H1 (cell line): ENCODE measurements at regions not wholly inside any gene's neighbourhood (a gene's known extent, or its start where the extent isn't known, plus 50 kb on each side); places are given as distances from the start of the nearest gene placed in this dataset.

ENCODE experiments used
- BACH1 ChIP-seq: IDR thresholded peaks from 2 replicates; pipeline ENCODE4 v1.6.1; 2012; ENCODE audit warnings: low read length, improper control_type of control experiment
- BRCA1 ChIP-seq: IDR thresholded peaks from 2 replicates; pipeline ENCODE4 v1.6.1; 2012; ENCODE audit warnings: low read depth, low read length, improper control_type of control experiment
- CHD2 ChIP-seq: IDR thresholded peaks from 2 replicates; pipeline ENCODE4 v1.6.1; 2012; ENCODE audit warnings: low read length, improper control_type of control experiment
- CTCF ChIP-seq, 3 experiments: IDR thresholded peaks; 1 replicate in 2 of 3; 2 replicates in 1 of 3; pipeline versions ENCODE4 v1.5.1 to v1.6.1; 2011; ENCODE audit warnings: low read length in 3 of 3, mild to moderate bottlenecking in 3 of 3, inconsistent platforms in 2 of 3, low read depth in 1 of 3, moderate library complexity in 1 of 3; ENCODE audit not compliant: insufficient read depth in 1 of 3; ENCODE audit errors: control extremely low read depth in 1 of 3
- E2F6 ChIP-seq: IDR thresholded peaks from 2 replicates; pipeline ENCODE4 v1.6.1; 2012; ENCODE audit warnings: inconsistent platforms
- EGR1 ChIP-seq: IDR thresholded peaks from 2 replicates; pipeline ENCODE4 v1.6.1; 2011; ENCODE audit warnings: low read depth, low read length, borderline replicate concordance
- EZH2 ChIP-seq: fragments of 200-600 bp; sonication (generic); IDR thresholded peaks from 2 replicates; pipeline ENCODE4 v1.7.1; 2012; ENCODE audit warnings: low read depth, mild to moderate bottlenecking, moderate library complexity, low read length, inconsistent platforms; ENCODE audit not compliant: severe bottlenecking
- GTF2F1 ChIP-seq: IDR thresholded peaks from 2 replicates; pipeline ENCODE4 v1.6.1; 2012; ENCODE audit warnings: low read depth, low read length, improper control_type of control experiment, borderline replicate concordance
- KDM4A ChIP-seq: IDR thresholded peaks from one replicate; pipeline ENCODE4 v1.7.1; 2012; ENCODE audit warnings: low read depth, mild to moderate bottlenecking, moderate library complexity, low read length, inconsistent platforms; ENCODE audit not compliant: severe bottlenecking
- PHF8 ChIP-seq: fragments of 200-600 bp; sonication (generic); conservative IDR thresholded peaks from 2 replicates; pipeline ENCODE4 v1.7.1; 2012; ENCODE audit warnings: low read depth, mild to moderate bottlenecking, inconsistent platforms, low read length, moderate library complexity
- POLR2A ChIP-seq, 2 experiments: IDR thresholded peaks; 1 replicate in 1 of 2; 2 replicates in 1 of 2; pipeline ENCODE4 v1.6.1; 2011; ENCODE audit warnings: low read depth in 2 of 2, low read length in 2 of 2, mild to moderate bottlenecking in 2 of 2; ENCODE audit errors: control extremely low read depth in 1 of 2
- RAD21 ChIP-seq, 2 experiments: IDR thresholded peaks in 1 of 2; conservative IDR thresholded peaks in 1 of 2; 2 replicates each; pipeline ENCODE4 v1.6.1; 2011; ENCODE audit warnings: low read depth in 2 of 2, low read length in 2 of 2, improper control_type of control experiment in 1 of 2, inconsistent platforms in 1 of 2, mild to moderate bottlenecking in 1 of 2, moderate library complexity in 1 of 2
- SIN3A ChIP-seq, 2 experiments: IDR thresholded peaks in 1 of 2; conservative IDR thresholded peaks in 1 of 2; 2 replicates each; pipeline ENCODE4 v1.6.1; 2011 to 2012; ENCODE audit warnings: low read length in 2 of 2, improper control_type of control experiment in 1 of 2, low read depth in 1 of 2, mild to moderate bottlenecking in 1 of 2
- TAF7 ChIP-seq: optimal IDR thresholded peaks from 2 replicates; pipeline ENCODE3; 2011; ENCODE audit warnings: low read depth, mild to moderate bottlenecking, inconsistent platforms, low read length, moderate library complexity, borderline replicate concordance
- TEAD4 ChIP-seq: IDR thresholded peaks from 2 replicates; pipeline ENCODE4 v1.6.1; 2012; ENCODE audit warnings: low read depth, low read length, inconsistent platforms, mixed read lengths
- USF2 ChIP-seq: IDR thresholded peaks from 2 replicates; pipeline ENCODE4 v1.6.1; 2011; ENCODE audit warnings: low read length, improper control_type of control experiment

- TF ChIP-seq E2F6 (0 out of 2 replicates have a peak, but pooled peaks have one; percentile 24), PHF8 (peak; percentile 76), GTF2F1 (peak; percentile 57; the same call in 1 of the 2 replicates), POLR2A (IDR thresholded peaks at IDR 0.05; ENCODE audit: control extremely low read depth in 1 of 2, low read depth in 2 of 2, low read length in 2 of 2) (peak; percentile 93 to 94), KDM4A (peak; percentile 51), CHD2 (peak; percentile 98), TEAD4 (peak; percentile 54), BRCA1 (peak; percentile 91), CTCF (IDR thresholded peaks at IDR 0.05; ENCODE audit: control extremely low read depth in 1 of 3, insufficient read depth in 1 of 3, low read depth in 1 of 3, low read length in 3 of 3) (no peak), EZH2 (no peak), RAD21 (IDR thresholded peaks at IDR 0.05 in 1 of 2, conservative IDR thresholded peaks at IDR 0.05 in 1 of 2; ENCODE audit: low read depth in 2 of 2, low read length in 2 of 2) (peak in 1 of 2 experiments; percentile 14; a peak in 1 of 4 replicates), SIN3A (conservative IDR thresholded peaks at IDR 0.05 in 1 of 2, IDR thresholded peaks at IDR 0.05 in 1 of 2; ENCODE audit: low read depth in 1 of 2, low read length in 2 of 2) (peak; percentile 24 to 75; a peak in 2 of 4 replicates), BACH1 (peak; percentile 68; the same call in 1 of the 2 replicates), TAF7 (peak; percentile 62), EGR1 (peak; percentile 72; the same call in 1 of the 2 replicates), USF2 (no peak)
These were observed 413.0 kb downstream of the PCNX1 start, which contains the start of gene SIPA1L1 (continued) for GRCh38 chr14:71320107-71320733.
